Endothelial cell of umbilical vein (primary cell): ENCODE measurements at regions not wholly inside any gene's neighbourhood (a gene's known extent, or its start where the extent isn't known, plus 50 kb on each side); places are given as distances from the start of the nearest gene placed in this dataset.

Experiments
- BruUV-seq: library from RNA; stranded (reverse); fragments of 400-500 nt; replicated peaks from 2 replicates; lab custom pipeline; 2021; lab: Mats Ljungman, UMichigan
- CTCF ChIA-PET: fragments of 300-600, 350-600 bp; sonication (Branson Sonifier 250); formaldehyde crosslinking; loops from one replicate; lab custom pipeline; 2021; ENCODE audit warnings: antibody characterized with exemption, inconsistent platforms; lab: Charles Lee
- POLR2A ChIA-PET: fragments of 300-600, 350-600 bp; sonication (Branson Sonifier 250); formaldehyde crosslinking; loops from one replicate; lab custom pipeline; 2021; ENCODE audit warnings: antibody characterized with exemption, inconsistent platforms; lab: Charles Lee
- DNase-seq: peaks from one replicate; pipeline ENCODE4 v3.0.0-alpha.2; 2011; ENCODE audit warnings: low read depth, low spot score
- FAIRE-seq: peaks from 2 replicates; lab custom pipeline; 2011; peaks lifted over from hg19 to GRCh38; lab: Jason Lieb, UNC
- H2AFZ ChIP-seq: 2 replicates; pipeline ENCODE4 v1.6.0; 2012; ENCODE audit warnings: low read depth, low read length, control low read depth, inconsistent platforms
- H3K27ac ChIP-seq: 2 replicates; pipeline ENCODE4 v1.5.1; 2011; ENCODE audit warnings: low read depth, mild to moderate bottlenecking, control low read depth, low read length, moderate library complexity; ENCODE audit not compliant: insufficient read depth
- H3K27me3 ChIP-seq, 2 experiments: 2 replicates each; pipeline versions ENCODE4 v1.6.0 to v1.6.1; 2011; ENCODE audit warnings: low read length in 2 of 2, mixed read lengths in 1 of 2; ENCODE audit not compliant: control insufficient read depth in 2 of 2, insufficient read depth in 2 of 2
- H3K36me3 ChIP-seq, 2 experiments: 2 replicates in 1 of 2; 3 replicates in 1 of 2; pipeline ENCODE4 v1.5.1; 2011; ENCODE audit warnings: low read length in 2 of 2, mild to moderate bottlenecking in 1 of 2, moderate library complexity in 1 of 2; ENCODE audit not compliant: control insufficient read depth in 2 of 2, insufficient read depth in 2 of 2; ENCODE audit errors: extremely low read depth in 1 of 2
- H3K4me1 ChIP-seq: 3 replicates; pipeline ENCODE4 v1.5.1; 2011; ENCODE audit warnings: mild to moderate bottlenecking, low read length; ENCODE audit not compliant: control insufficient read depth, insufficient read depth; ENCODE audit errors: extremely low read depth
- H3K4me2 ChIP-seq: 2 replicates; pipeline ENCODE4 v1.6.1; 2011; ENCODE audit warnings: low read length, control low read depth, mixed read lengths; ENCODE audit not compliant: insufficient read depth
- H3K4me3 ChIP-seq, 3 experiments: fragments of 200-600 bp in 1 of 3; sonication (generic), shearing (Covaris generic) in 1 of 3; replicated peaks in 1 of 3; 2 replicates each; pipeline ENCODE4 v1.5.1; 2011 to 2016; ENCODE audit warnings: control low read depth in 3 of 3, low read length in 3 of 3, mild to moderate bottlenecking in 2 of 3, inconsistent platforms in 1 of 3, low read depth in 1 of 3, moderate library complexity in 1 of 3; ENCODE audit not compliant: insufficient read depth in 1 of 3
- H3K79me2 ChIP-seq: 2 replicates; pipeline ENCODE4 v1.6.0; 2012; ENCODE audit warnings: low read length, inconsistent platforms; ENCODE audit not compliant: control insufficient read depth, insufficient read depth
- H3K9ac ChIP-seq: replicated peaks from 2 replicates; pipeline ENCODE3; 2011; ENCODE audit warnings: low read length, control low read depth; ENCODE audit not compliant: insufficient read depth; ENCODE audit errors: extremely low read depth
- H3K9me1 ChIP-seq: replicated peaks from 3 replicates; pipeline ENCODE4 v1.6.0; 2011; ENCODE audit warnings: mild to moderate bottlenecking, low read length; ENCODE audit not compliant: control insufficient read depth, insufficient read depth; ENCODE audit errors: extremely low read depth
- H3K9me3 ChIP-seq: replicated peaks from 2 replicates; pipeline ENCODE4 v1.5.1; 2012; ENCODE audit warnings: low read length, inconsistent platforms; ENCODE audit not compliant: control insufficient read depth, insufficient read depth
- H4K20me1 ChIP-seq: replicated peaks from 2 replicates; pipeline ENCODE3; 2011; ENCODE audit warnings: mild to moderate bottlenecking, low read length; ENCODE audit not compliant: control insufficient read depth, insufficient read depth; ENCODE audit errors: extremely low read depth
- EZH2 ChIP-seq: IDR thresholded peaks from 2 replicates; pipeline ENCODE4 v1.6.1; 2012; ENCODE audit warnings: borderline replicate concordance, low read depth, mild to moderate bottlenecking, moderate library complexity, low read length, inconsistent platforms; ENCODE audit not compliant: severe bottlenecking
- FOS ChIP-seq: IDR thresholded peaks from 2 replicates; pipeline ENCODE4 v1.6.1; 2011; ENCODE audit warnings: mild to moderate bottlenecking, low read length, moderate library complexity, borderline replicate concordance; ENCODE audit not compliant: insufficient read depth
- GATA2 ChIP-seq: IDR thresholded peaks from 2 replicates; pipeline ENCODE4 v1.7.0; 2011; ENCODE audit warnings: low read depth, mild to moderate bottlenecking, moderate library complexity, mixed read lengths, low read length; ENCODE audit not compliant: insufficient read length, insufficient read depth
- JUN ChIP-seq: IDR thresholded peaks from 2 replicates; pipeline ENCODE4 v1.6.1; 2011; ENCODE audit warnings: borderline replicate concordance, low read depth; ENCODE audit not compliant: insufficient read length, insufficient read depth
- MAX ChIP-seq: IDR thresholded peaks from 2 replicates; pipeline ENCODE4 v1.6.1; 2011; ENCODE audit not compliant: insufficient read depth, insufficient read length
- MYC ChIP-seq: IDR thresholded peaks from one replicate; pipeline ENCODE4 v1.6.1; 2011; ENCODE audit warnings: mild to moderate bottlenecking, low read depth, low read length
- POLR2A ChIP-seq: IDR thresholded peaks from 2 replicates; pipeline ENCODE4 v1.6.1; 2012; ENCODE audit warnings: low read depth, mild to moderate bottlenecking, control low read depth, low read length
- POLR2AphosphoS5 ChIP-seq: IDR thresholded peaks from 2 replicates; pipeline ENCODE4 v1.6.1; 2012; ENCODE audit warnings: low read depth, mild to moderate bottlenecking, control low read depth, low read length, moderate library complexity; ENCODE audit not compliant: insufficient read depth
- dilution Hi-C: fragments of 300-500 bp; cut with MboI; formaldehyde crosslinking; loops from one replicate; pipeline ENCODE4 v1.15.0; 2019; ENCODE audit warnings: low sequenced_read_pairs; ENCODE audit not compliant: extremely low pct_ligation_motif_present
- intact Hi-C: fragments of 100-400 bp; cut with micrococcal nuclease; formaldehyde crosslinking; loops from one replicate; pipeline ENCODE4 v1.10.0; 2022
- TF ChIP-seq, protein P1 (sequence below), 2 donors: IDR thresholded peaks; 1 replicate in 1 of 2; 2 replicates in 1 of 2; pipeline ENCODE4 v1.5.1; 2011; ENCODE audit warnings: low read length in 2 of 2, mild to moderate bottlenecking in 2 of 2, moderate library complexity in 2 of 2, control low read depth in 1 of 2, inconsistent platforms in 1 of 2, low read depth in 1 of 2; ENCODE audit not compliant: insufficient read depth in 1 of 2; ENCODE audit errors: extremely low read depth in 1 of 2

- DNase-seq (no peak), FAIRE-seq (no peak)
- POLR2A ChIA-PET: no interaction called here
- H3K27me3 ChIP-seq: no peaks in the 10 kb centered on the region
- H3K79me2 ChIP-seq: no peaks in the 10 kb centered on the region
- H3K9me1 ChIP-seq: no peaks in the 10 kb centered on the region
- CTCF ChIA-PET: interaction anchor here (1.0 to 1.5 kb wide), 2 partner anchors 8 to 29 kb away, joined by 3 to 4 read pairs; no protein-coding TSS in a partner anchor
- no peak overlapping the region for H3K4me3 ChIP-seq
- TF ChIP-seq GATA2 (no peak), POLR2AphosphoS5 (no peak), JUN (no peak), EZH2 (no peak), FOS (no peak), MAX (no peak), MYC (no peak), POLR2A (no peak)
- TF ChIP-seq, protein P1, sequence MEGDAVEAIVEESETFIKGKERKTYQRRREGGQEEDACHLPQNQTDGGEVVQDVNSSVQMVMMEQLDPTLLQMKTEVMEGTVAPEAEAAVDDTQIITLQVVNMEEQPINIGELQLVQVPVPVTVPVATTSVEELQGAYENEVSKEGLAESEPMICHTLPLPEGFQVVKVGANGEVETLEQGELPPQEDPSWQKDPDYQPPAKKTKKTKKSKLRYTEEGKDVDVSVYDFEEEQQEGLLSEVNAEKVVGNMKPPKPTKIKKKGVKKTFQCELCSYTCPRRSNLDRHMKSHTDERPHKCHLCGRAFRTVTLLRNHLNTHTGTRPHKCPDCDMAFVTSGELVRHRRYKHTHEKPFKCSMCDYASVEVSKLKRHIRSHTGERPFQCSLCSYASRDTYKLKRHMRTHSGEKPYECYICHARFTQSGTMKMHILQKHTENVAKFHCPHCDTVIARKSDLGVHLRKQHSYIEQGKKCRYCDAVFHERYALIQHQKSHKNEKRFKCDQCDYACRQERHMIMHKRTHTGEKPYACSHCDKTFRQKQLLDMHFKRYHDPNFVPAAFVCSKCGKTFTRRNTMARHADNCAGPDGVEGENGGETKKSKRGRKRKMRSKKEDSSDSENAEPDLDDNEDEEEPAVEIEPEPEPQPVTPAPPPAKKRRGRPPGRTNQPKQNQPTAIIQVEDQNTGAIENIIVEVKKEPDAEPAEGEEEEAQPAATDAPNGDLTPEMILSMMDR (IDR thresholded peaks at IDR 0.05; ENCODE audit: extremely low read depth in 1 of 2, insufficient read depth in 1 of 2, low read depth in 1 of 2, low read length in 2 of 2): no peak
- no peak overlapping the region for H2AFZ ChIP-seq
- H3K36me3 ChIP-seq: no peaks in the 10 kb centered on the region
- no TSS peak for BruUV-seq
- intact Hi-C loops: no loop called here
- H3K4me1 ChIP-seq: peaks cover 18% of the 10 kb centered on the region
- no peak overlapping the region for H3K27ac ChIP-seq
- H3K9ac ChIP-seq: no peak overlapping the region
- H3K4me2 ChIP-seq: no peak overlapping the region
- no peaks in the 10 kb centered on the region for H3K9me3 ChIP-seq
- dilution Hi-C loops: no loop called here
- no peaks in the 10 kb centered on the region for H4K20me1 ChIP-seq
These were observed 2023.3 kb downstream of the NCAM2 start for GRCh38 chr21:23021481-23021880.
